H9 (cell line): ENCODE measurements at regions not wholly inside any gene's neighbourhood (a gene's known extent, or its start where the extent isn't known, plus 50 kb on each side); places are given as distances from the start of the nearest gene placed in this dataset.

ENCODE experiments used
- DNase-seq: peaks from one replicate; pipeline ENCODE4 v3.0.0-alpha.2; 2017
- H2AFZ ChIP-seq: one replicate; pipeline ENCODE4 v1.6.1; 2013; ENCODE audit warnings: mild to moderate bottlenecking, low read length, control low read depth, moderate library complexity
- H2AK5ac ChIP-seq: 2 replicates; pipeline ENCODE4 v1.6.1; 2013; ENCODE audit warnings: low read length, control low read depth, mixed read lengths; ENCODE audit not compliant: insufficient read length
- H2BK120ac ChIP-seq: one replicate; pipeline ENCODE4 v1.6.1; 2013; ENCODE audit warnings: low read depth, mild to moderate bottlenecking, low read length, control low read depth, inconsistent platforms; ENCODE audit not compliant: poor library complexity, severe bottlenecking
- H2BK12ac ChIP-seq: 2 replicates; pipeline ENCODE4 v1.6.1; 2013; ENCODE audit warnings: low read length, control low read depth, mixed read lengths, low read depth; ENCODE audit not compliant: insufficient read length
- H2BK15ac ChIP-seq: 2 replicates; pipeline ENCODE4 v1.6.1; 2013; ENCODE audit warnings: low read depth, low read length, control low read depth
- H2BK20ac ChIP-seq: one replicate; pipeline ENCODE4 v1.6.1; 2013; ENCODE audit warnings: low read depth, mild to moderate bottlenecking, low read length, control low read depth, inconsistent platforms; ENCODE audit not compliant: poor library complexity, severe bottlenecking
- H2BK5ac ChIP-seq: 2 replicates; pipeline ENCODE4 v1.6.1; 2013; ENCODE audit warnings: low read length, control low read depth, mixed read lengths; ENCODE audit not compliant: insufficient read length
- H3K14ac ChIP-seq: 2 replicates; pipeline ENCODE4 v1.6.1; 2013; ENCODE audit warnings: low read length, control low read depth; ENCODE audit not compliant: insufficient read depth
- H3K18ac ChIP-seq: 2 replicates; pipeline ENCODE4 v1.6.1; 2013; ENCODE audit warnings: low read depth, mild to moderate bottlenecking, mixed read lengths, low read length, control low read depth; ENCODE audit not compliant: insufficient read length
- H3K23ac ChIP-seq: 2 replicates; pipeline ENCODE4 v1.6.1; 2013; ENCODE audit warnings: low read length, control low read depth, mixed read lengths, low read depth; ENCODE audit not compliant: insufficient read length
- H3K23me2 ChIP-seq: 2 replicates; pipeline ENCODE4 v1.6.1; 2013; ENCODE audit warnings: low read depth, mild to moderate bottlenecking, mixed read lengths, low read length, control low read depth; ENCODE audit not compliant: insufficient read length, poor library complexity, severe bottlenecking
- H3K27ac ChIP-seq: 2 replicates; pipeline ENCODE4 v1.5.1; 2013; ENCODE audit warnings: low read length, control low read depth, mixed read lengths, low read depth; ENCODE audit not compliant: insufficient read length
- H3K27me3 ChIP-seq: 2 replicates; pipeline ENCODE4 v1.6.1; 2013; ENCODE audit warnings: low read length, control low read depth, inconsistent platforms; ENCODE audit not compliant: insufficient read depth
- H3K4ac ChIP-seq: 2 replicates; pipeline ENCODE4 v1.6.1; 2013; ENCODE audit warnings: low read depth, mild to moderate bottlenecking, control low read depth, inconsistent platforms, low read length, moderate library complexity
- H3K4me1 ChIP-seq: 2 replicates; pipeline ENCODE4 v1.6.1; 2013; ENCODE audit warnings: low read length, control low read depth, inconsistent platforms; ENCODE audit not compliant: insufficient read depth
- H3K4me2 ChIP-seq: 2 replicates; pipeline ENCODE4 v1.6.1; 2013; ENCODE audit warnings: low read length, control low read depth, mixed read lengths; ENCODE audit not compliant: insufficient read length, insufficient read depth
- H3K56ac ChIP-seq: 2 replicates; pipeline ENCODE4 v1.6.1; 2013; ENCODE audit warnings: low read depth, mild to moderate bottlenecking, mixed read lengths, low read length, control low read depth; ENCODE audit not compliant: insufficient read length
- H3K79me1 ChIP-seq: 2 replicates; pipeline ENCODE4 v1.6.1; 2013; ENCODE audit warnings: low read depth, mild to moderate bottlenecking, moderate library complexity, low read length, control low read depth, inconsistent platforms; ENCODE audit not compliant: insufficient read depth, poor library complexity, severe bottlenecking
- H3K79me2 ChIP-seq: 2 replicates; pipeline ENCODE4 v1.6.1; 2013; ENCODE audit warnings: low read length, control low read depth, inconsistent platforms; ENCODE audit not compliant: insufficient read depth
- H3K9ac ChIP-seq: 2 replicates; pipeline ENCODE4 v1.6.1; 2013; ENCODE audit warnings: low read length, control low read depth, mixed read lengths; ENCODE audit not compliant: insufficient read length; ENCODE audit errors: extremely low read depth
- H3K9me3 ChIP-seq: one replicate; pipeline ENCODE4 v1.6.1; 2013; ENCODE audit warnings: low read depth, low read length, inconsistent platforms; ENCODE audit not compliant: control insufficient read depth
- H3T11ph ChIP-seq: one replicate; pipeline ENCODE4 v1.6.1; 2013; ENCODE audit warnings: mild to moderate bottlenecking, low read length, control low read depth, inconsistent platforms
- H4K20me1 ChIP-seq: one replicate; pipeline ENCODE4 v1.6.1; 2013; ENCODE audit not compliant: control insufficient read depth, insufficient read length, insufficient read depth
- H4K5ac ChIP-seq: 2 replicates; pipeline ENCODE4 v1.6.1; 2013; ENCODE audit warnings: low read depth, mild to moderate bottlenecking, mixed read lengths, low read length, control low read depth; ENCODE audit not compliant: insufficient read length
- H4K8ac ChIP-seq: replicated peaks from 2 replicates; pipeline ENCODE4 v1.6.1; 2013; ENCODE audit warnings: low read length, control low read depth, mixed read lengths, low read depth; ENCODE audit not compliant: insufficient read length
- H4K91ac ChIP-seq: 2 replicates; pipeline ENCODE4 v1.6.1; 2013; ENCODE audit warnings: low read depth, mild to moderate bottlenecking, moderate library complexity, mixed read lengths, low read length, control low read depth; ENCODE audit not compliant: insufficient read length
- H3K27ac Mint-ChIP-seq, 3 experiments: 2 replicates in 2 of 3; 3 replicates in 1 of 3; pipeline ENCODE4 v1.8.0; 2020 to 2021; ENCODE audit warnings: mixed read lengths in 3 of 3, mild to moderate bottlenecking in 1 of 3, moderate library complexity in 1 of 3
- H3K27me3 Mint-ChIP-seq: 2 replicates; pipeline ENCODE4 v1.8.0; 2021; ENCODE audit warnings: low read depth, mild to moderate bottlenecking, moderate library complexity, mixed read lengths
- H3K36me3 Mint-ChIP-seq, 3 experiments: 2 replicates in 2 of 3; 3 replicates in 1 of 3; pipeline ENCODE4 v1.8.0; 2020 to 2021; ENCODE audit warnings: low read depth in 3 of 3, mixed read lengths in 3 of 3; ENCODE audit not compliant: insufficient read depth in 1 of 3
- H3K4me1 Mint-ChIP-seq, 2 experiments: 2 replicates each; pipeline ENCODE4 v1.8.0; 2020; ENCODE audit warnings: mixed read lengths in 2 of 2
- H3K4me3 Mint-ChIP-seq, 2 experiments: 2 replicates in 1 of 2; 3 replicates in 1 of 2; pipeline ENCODE4 v1.8.0; 2020 to 2021; ENCODE audit warnings: mild to moderate bottlenecking in 2 of 2, mixed read lengths in 2 of 2, moderate library complexity in 1 of 2
- H3K9me3 Mint-ChIP-seq, 2 experiments: 2 replicates in 1 of 2; 3 replicates in 1 of 2; pipeline ENCODE4 v1.8.0; 2020; ENCODE audit warnings: mild to moderate bottlenecking in 2 of 2, mixed read lengths in 2 of 2, moderate library complexity in 1 of 2
- CTCF ChIP-seq: fragments of 200-600 bp; sonication (generic); conservative IDR thresholded peaks from 3 replicates; pipeline ENCODE4 v1.8.0; 2021; ENCODE audit warnings: antibody characterized with exemption, mild to moderate bottlenecking
- WGBS: extraction: QIAGEN DNeasy Blood & Tissue Kit; methylation state at CpG from one replicate; pipeline ENCODE4 v1.1.7; 2013; ENCODE audit warnings: missing lambda C conversion rate, low lambda C conversion rate, mixed read lengths; ENCODE audit not compliant: insufficient read length; ENCODE audit errors: extremely low coverage; 5-methylcytosine and 5-hydroxymethylcytosine counted together

GRCh38 chr1:195577748-195578147, 1030.5 kb downstream of the KCNT2 start:
- H3K56ac ChIP-seq, result no peak overlapping the region
- H2BK20ac ChIP-seq, result no peak overlapping the region
- no peak for DNase-seq
- no peaks in the 10 kb centered on the region for H3K4me1 ChIP-seq
- H3K27me3 ChIP-seq, result no peaks in the 10 kb centered on the region
- no peak overlapping the region for H2AFZ ChIP-seq
- no peak overlapping the region for H3K27ac ChIP-seq
- TF ChIP-seq CTCF, result no peak
- H2AK5ac ChIP-seq, result no peak overlapping the region
- Mint-ChIP-seq H3K36me3 (no peaks in the 10 kb centered on the region), H3K9me3 (0 out of 5 replicates have a peak, but pooled peaks cover 0 to 2% of the 10 kb centered on the region in 2 experiments), H3K27me3 (no peaks in the 10 kb centered on the region), H3K27ac (no peak overlapping the region), H3K4me1 (no peaks in the 10 kb centered on the region), H3K4me3 (no peak overlapping the region)
- H3K79me2 ChIP-seq, result no peaks in the 10 kb centered on the region
- H4K8ac ChIP-seq, result no peak overlapping the region
- no peaks in the 10 kb centered on the region for H3K23me2 ChIP-seq
- H3K4ac ChIP-seq, result no peak overlapping the region
- no peak overlapping the region for H3K4me2 ChIP-seq
- H2BK120ac ChIP-seq, result no peak overlapping the region
- no peak overlapping the region for H3K9ac ChIP-seq
- H4K20me1 ChIP-seq, result no peaks in the 10 kb centered on the region
- no CpG with 5 or more reads among the region's 2 CpGs for WGBS
- no peak overlapping the region for H3K14ac ChIP-seq
- H2BK15ac ChIP-seq, result no peak overlapping the region
- no peak overlapping the region for H4K5ac ChIP-seq
- no peak overlapping the region for H3K23ac ChIP-seq
- no peak overlapping the region for H2BK5ac ChIP-seq
- H3T11ph ChIP-seq, result no peak overlapping the region
- H4K91ac ChIP-seq, result no peak overlapping the region
- no peak overlapping the region for H3K18ac ChIP-seq
- no peaks in the 10 kb centered on the region for H3K9me3 ChIP-seq
- no peak overlapping the region for H2BK12ac ChIP-seq
- H3K79me1 ChIP-seq, result no peaks in the 10 kb centered on the region
